Peyer's patch (tissue), 4 donors: ENCODE measurements at regions not wholly inside any gene's neighbourhood (a gene's known extent, or its start where the extent isn't known, plus 50 kb on each side); places are given as distances from the start of the nearest gene placed in this dataset.

Experiments
- CTCF ChIP-seq, 6 experiments: fragments of 450-650 bp in 4 of 6; fragments of 200-600 bp in 2 of 6; sonication (generic) in 1 of 6; IDR thresholded peaks; one replicate each; pipeline ENCODE4 v1.5.1; 2017 to 2019; ENCODE audit warnings: antibody characterized with exemption in 6 of 6, mild to moderate bottlenecking in 3 of 6, moderate library complexity in 1 of 6
- POLR2A ChIP-seq, 2 donors: fragments of 450-650 bp; IDR thresholded peaks; one replicate each; pipeline ENCODE4 v1.5.1; 2017; ENCODE audit warnings: antibody characterized with exemption in 2 of 2, mild to moderate bottlenecking in 2 of 2, moderate library complexity in 2 of 2

- TF ChIP-seq CTCF (IDR thresholded peaks at IDR 0.05) (no peak), POLR2A (IDR thresholded peaks at IDR 0.05) (no peak)
Measured at GRCh38 chr9:2464624-2465023, 157.0 kb upstream of the VLDLR start.
